NCI-H82 treated with DMSO at 0.1 percent for 48 hours (cell line): ENCODE measurements at regions not wholly inside any gene's neighbourhood (a gene's known extent, or its start where the extent isn't known, plus 50 kb on each side); places are given as distances from the start of the nearest gene placed in this dataset.

Source experiments
- DNase-seq: peaks from one replicate; lab custom pipeline; 2025; ENCODE audit not compliant: unreplicated experiment; lab: John Stamatoyannopoulos, UW

GRCh38 chr7:120207037-120207436 lies 65.9 kb upstream of the KCND2 start:
- DNase-seq, result no peak

GRCh38 chr7:120215654-120216053 lies 57.3 kb upstream of the KCND2 start:
- no peak for DNase-seq

GRCh38 chr7:120216947-120217346 lies 56.0 kb upstream of the KCND2 start:
- no peak for DNase-seq

GRCh38 chr7:120218712-120219111 lies 54.3 kb upstream of the KCND2 start:
- no peak for DNase-seq

GRCh38 chr7:120221666-120222065 lies 51.3 kb upstream of the KCND2 start:
- DNase-seq, result no peak
